HG03108 (cell line): ENCODE measurements at regions not wholly inside any gene's neighbourhood (a gene's known extent, or its start where the extent isn't known, plus 50 kb on each side); places are given as distances from the start of the nearest gene placed in this dataset.

Experiments
- ATAC-seq: cut with Tn5 transposase; IDR thresholded peaks from one replicate; pipeline ENCODE4 v1.9.1; 2021; ENCODE audit warnings: moderate library complexity; ENCODE audit not compliant: unreplicated experiment

DNA sequence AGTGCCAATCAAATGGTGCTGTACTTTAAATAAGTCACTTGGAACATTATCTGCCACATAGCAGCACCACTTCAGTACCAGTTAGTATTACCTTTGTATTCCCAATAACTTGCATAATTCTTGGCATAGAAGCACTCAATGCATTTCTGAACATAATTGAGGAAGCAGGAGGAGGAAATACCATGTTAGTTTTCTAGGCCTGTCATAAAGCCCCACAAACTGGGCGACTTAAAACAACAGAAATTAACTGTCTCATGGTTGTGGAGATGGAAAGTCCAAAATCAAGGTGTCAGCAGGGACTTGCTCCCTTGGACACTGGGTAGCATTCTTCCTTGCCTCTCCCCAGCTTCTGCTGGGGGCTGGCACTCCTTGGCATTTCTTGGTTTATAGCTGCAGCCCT is 296.2 kb downstream of the HS3ST1 start:
- ATAC-seq = no peak

DNA sequence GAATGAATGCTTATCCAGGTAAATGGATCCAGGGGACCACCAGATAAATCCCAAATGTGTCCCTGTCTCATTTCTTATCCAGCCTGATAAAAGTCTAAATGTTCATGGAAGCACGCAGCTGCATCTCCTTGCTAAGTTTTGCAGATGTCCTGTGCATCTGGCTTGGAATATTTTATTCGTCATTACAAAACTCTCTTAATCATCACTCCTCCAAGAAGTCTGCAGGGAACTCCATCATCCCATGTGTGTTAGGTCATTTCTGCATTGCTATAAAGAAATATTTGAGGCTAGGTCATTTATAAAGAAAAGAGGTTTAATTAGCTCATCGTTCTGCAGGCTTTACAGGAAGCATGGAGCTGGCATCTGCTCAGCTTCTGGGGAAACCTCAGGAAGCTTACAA is 297.2 kb downstream of the HS3ST1 start:
- ATAC-seq = no peak

DNA sequence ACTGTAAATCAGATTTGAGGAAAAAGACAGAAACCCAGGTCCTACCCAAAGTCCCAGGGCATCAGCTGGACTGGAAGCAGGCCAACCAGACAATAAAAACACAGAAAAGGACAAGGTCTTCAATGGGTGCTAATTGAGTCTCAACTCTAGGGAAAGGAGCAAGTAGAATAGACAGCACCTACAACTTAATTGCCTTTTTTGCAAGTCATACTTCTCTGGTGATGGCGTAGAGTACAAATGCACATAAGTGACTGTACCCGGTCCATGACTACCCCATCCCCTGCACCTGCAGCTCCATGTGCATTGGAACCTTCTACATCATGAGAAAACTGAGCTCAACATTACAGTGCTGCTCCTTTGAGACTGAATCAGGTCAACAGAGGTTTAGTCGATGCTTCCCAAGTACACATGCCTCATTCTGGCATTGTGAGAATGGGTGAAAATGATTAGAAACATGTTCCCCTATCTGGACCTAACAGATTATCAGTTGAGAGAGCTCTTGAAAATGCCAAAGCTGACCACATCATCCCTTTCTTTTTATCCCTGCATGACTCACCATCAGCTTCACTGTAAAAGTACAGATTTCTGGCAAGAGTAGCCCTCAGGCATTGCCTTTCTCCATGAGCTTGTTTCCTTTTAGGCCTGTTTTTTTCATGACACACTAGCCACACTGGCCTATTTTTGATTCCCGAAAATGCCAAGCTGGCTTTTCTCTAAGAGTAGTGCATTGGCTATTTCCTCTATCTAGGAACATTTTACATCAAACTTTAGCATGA is 298.3 kb downstream of the HS3ST1 start:
- ATAC-seq = no peak

DNA sequence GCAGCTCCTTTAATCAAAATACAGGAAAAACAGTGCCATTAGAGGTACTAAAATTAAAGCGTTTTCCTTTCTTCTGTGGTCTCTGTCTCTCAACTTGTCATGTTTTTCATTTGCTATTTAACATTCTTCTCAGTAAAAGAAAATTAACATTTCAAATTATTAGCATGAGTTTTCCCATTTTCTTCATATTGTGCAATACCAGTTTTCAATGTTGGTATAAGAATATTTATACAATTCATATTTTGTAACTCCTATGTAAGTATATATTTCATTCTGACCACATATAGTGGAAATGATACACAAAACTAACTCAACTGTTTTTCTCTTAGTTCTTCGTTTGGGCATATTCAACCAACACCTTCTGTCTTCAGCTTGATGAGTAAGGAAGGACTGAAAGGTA is 308.3 kb downstream of the HS3ST1 start:
- no peak for ATAC-seq

DNA sequence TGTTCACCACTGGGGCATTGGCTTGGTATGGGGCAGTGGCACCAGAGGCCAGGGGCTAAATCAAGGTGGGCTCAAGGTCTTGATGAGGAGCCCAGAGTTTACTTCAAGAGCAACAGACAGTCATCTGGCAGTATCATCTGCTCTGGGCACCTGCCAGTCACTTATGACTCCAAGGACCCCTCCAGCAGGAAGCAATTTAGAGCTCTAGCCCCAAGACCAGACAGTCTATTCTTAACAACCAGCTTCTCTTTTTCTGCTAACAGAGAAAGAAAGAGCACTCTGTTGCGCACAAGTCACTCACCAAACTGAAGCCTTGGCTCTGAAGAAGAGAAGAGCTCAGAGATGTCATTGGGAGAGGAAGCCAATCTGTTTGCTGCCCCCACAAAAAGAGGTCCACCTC is 309.2 kb downstream of the HS3ST1 start:
- no peak for ATAC-seq

DNA sequence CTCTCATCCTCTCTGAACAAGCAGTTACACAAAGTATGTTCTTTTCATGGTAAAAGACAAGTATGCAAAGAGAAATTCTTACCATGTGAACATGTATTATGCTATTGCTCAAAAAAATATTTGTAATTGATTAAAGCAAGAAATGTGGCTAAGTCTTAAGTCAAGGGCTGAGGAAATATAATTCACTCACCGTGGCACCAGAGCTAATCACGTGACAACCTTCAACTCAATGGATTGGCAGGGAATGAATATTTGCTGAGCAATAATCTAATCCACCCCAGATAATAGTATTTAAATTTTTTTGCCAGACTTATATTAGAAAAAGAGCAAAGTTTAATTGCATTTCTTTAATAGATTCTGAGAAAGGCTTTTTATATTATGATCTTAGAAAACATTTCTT is 310.2 kb downstream of the HS3ST1 start:
- no peak for ATAC-seq

DNA sequence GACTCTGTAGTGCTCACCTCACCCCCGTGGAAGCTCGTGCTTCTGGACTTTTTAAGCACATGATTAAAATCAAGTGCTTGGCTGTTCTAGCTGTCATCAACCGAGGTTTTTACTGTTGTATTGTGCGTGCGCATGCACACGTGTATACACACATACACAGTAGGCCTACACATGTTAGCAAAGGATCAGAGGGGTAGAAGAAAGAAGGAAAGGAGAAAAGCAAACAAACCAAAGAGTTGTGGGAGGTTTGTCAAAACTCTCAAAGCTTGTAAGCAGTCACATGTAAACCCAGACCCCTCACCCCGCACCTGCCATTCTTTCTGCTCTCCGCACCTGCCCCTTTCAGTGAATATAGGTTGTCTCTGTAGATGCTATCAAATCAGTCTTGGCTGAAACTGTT is 311.8 kb downstream of the HS3ST1 start:
- ATAC-seq = no peak

DNA sequence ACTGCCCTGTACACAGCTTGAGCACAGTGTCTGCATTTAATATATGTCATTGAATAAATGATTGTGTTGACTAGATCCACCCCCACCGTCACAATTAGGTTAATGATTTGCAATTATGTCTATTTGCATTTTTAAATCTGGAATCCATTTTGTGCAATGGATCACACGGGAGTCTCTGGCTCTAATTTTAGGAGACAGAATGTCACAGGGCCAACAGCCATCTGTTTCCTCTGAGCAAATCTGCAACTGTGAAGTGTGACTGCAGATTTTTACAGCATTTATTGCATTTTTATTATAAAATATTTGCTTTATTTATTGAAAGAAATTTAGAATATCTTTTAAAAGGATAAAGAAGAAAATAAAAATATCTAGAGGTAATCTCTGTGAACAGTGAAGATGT is 316.8 kb downstream of the HS3ST1 start:
- ATAC-seq = no peak

DNA sequence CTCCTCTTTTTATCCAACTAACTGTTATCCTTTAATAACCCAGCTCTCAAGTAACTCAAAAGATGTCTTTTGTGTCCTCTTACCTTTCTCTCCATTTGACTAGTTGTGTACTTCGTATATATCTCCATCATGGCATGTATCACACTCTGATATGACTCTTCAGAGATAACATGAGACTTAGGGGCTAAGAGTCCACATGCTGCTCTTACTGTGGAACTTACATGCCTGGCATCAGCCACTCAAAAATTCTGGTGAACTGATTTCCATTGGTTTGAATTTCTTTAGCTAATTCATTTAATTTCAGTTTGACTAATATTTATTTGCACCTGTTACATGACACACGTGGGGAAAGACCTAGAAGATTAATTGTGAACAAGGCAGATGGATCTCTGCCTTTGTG is 317.3 kb downstream of the HS3ST1 start:
- ATAC-seq = no peak

DNA sequence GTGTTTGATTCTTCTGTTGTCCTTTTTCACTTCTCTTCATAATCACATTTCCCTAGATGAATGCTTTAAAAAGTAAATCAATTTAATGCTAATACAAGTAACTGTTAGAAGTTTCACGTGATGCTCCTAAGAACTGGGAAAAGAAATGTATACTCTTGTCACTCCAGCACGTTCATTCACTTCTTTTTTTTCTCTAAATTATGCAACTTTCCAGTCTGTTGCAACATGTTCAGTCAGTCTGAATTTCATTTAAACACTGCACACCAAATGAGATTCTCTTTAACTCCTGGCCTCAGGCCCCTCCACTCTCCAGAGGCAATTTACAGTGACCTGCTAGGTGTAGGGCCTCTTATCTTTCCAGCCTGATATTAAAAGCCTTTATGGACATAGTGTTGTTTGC is 321.9 kb downstream of the HS3ST1 start:
- no peak for ATAC-seq

DNA sequence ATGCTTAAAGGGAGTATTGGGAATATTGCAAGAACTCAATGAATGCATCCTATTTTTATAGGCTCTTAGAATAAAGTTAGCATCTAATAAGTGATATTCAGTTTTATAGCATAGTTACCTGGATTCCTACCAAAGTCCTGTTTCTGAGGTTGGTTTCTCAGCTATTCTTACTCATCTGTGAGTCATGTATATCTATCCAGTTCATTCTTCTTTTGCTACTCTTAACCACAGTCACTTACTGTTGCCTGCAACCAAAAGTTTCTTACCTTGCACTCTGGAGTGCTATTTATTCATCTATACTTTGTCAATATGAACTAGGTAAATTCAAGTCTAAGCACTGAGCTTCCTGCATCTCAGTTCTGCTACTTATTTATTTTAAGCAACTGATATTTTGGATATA is 322.5 kb downstream of the HS3ST1 start:
- ATAC-seq = no peak

DNA sequence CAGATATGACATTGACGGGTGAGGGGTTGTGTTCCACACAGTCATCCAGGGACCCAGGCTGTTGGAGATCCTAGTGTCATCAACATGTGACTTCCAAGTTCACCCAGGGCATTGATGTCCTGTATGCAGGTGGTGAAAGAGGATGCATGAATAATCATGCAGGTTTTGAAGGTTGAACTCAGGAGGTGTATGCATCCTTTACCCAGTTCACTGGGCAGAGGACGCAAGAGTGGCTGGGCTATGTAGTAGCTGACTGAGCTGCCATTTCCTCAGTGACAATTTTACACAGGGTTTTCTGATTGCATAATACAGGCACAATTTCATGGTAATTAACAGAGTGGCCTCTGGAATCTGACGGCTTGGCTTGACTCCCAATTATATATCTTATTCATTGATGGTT is 323.0 kb downstream of the HS3ST1 start:
- no peak for ATAC-seq

DNA sequence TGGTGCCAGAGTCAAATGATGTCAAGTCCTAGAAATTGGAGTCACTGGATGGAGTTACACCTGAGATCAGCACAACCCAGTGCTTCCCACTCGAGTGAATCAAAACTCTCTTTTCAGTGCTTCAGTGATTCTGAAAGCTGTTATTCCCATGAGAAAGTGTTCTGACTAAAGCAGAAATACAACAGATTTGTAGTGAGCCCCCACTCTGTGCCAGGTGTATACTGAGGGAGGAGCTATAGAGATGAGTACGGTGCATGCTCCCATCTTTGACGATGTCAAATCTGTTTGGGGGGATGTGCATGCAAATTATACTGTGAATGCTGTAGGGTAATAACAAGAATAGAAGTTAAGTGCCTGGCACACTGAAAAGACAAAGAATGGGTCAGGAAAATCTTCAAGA is 330.2 kb downstream of the HS3ST1 start:
- no peak for ATAC-seq

DNA sequence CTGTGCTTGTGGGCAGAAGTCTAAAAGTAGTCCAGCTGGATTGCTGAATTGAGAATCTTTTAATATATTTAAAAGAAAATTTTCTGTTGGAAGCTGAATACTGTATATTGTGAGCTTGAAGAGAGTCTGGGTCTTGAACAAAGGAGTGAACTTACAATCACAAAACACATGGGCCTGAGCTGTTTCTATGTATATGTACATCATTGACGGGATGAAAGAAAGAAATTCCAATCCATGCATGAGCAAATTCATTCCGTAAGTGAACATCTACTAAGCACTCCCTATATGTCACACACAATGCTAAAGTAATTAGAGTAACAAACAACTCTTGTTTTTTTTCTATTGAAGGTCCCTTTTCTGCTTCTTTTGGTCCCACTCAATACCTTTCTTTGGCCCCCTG is 331.0 kb downstream of the HS3ST1 start:
- ATAC-seq = no peak

DNA sequence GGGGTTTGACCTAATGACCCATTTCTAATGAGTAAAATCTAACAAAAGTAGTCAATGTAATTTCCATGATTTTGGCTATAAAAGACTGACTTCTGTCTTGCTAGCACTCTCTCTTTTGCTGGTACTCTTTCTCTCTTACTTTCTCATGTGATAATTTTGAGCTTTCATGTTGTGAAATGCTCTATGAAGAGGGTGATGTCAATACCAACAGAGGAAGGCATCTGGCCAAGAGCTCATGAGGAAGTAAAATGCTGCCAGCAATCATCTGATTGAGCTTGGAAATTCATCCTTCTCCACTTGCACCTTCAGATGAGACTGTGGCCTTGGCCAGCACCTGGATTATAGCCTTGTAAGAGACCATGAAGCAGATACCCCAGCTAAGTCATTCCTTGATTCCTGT is 347.7 kb downstream of the HS3ST1 start:
- ATAC-seq = no peak

DNA sequence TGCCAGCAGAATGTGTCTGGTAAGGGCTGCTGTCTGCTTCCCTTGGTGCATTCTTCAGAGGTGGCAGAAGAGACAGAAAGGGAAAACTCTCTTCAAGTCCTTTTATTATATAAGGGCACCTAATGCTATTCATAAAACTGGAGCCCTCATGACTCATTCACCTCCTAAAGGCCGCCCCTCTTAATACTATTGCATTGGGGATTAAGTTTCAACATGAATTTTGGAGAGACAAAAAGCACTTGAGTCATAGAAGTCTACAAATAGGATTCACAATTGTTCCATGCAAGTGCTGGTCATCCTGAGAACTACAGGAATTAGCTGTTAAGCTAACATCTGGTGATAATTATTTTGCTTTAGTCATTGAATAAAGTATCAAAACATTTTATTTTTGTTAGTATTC is 349.5 kb downstream of the HS3ST1 start:
- ATAC-seq = no peak

DNA sequence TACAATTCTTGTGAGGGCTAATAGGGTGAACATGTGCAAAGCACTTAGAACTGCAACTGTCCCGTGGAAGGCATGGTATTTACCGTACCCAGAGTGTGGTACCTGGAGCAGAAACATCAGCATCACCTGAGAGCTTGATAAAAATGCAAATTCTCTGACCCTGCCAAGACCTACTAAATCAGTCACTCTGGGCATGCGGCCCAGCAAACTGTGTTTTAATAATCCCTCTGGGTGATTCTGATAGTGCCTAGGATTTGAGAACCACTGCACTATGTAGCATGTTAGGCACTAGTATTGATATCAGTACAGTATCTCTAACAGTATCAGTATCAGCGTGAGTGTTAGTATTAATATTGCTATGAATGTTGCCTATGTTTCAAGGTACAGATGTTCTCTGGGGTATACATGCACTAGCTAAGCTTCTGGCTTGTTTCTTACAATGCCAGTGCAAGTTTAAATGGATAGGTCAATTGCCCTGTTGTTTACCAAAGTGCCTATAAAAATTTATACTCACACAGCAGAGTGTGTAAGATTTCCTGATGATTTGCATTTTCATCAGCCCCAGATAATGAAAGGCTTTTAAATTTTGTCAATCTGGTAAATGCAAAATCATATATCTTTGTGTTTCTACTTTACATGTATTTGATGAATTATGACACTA is 354.0 kb downstream of the HS3ST1 start:
- no peak for ATAC-seq

DNA sequence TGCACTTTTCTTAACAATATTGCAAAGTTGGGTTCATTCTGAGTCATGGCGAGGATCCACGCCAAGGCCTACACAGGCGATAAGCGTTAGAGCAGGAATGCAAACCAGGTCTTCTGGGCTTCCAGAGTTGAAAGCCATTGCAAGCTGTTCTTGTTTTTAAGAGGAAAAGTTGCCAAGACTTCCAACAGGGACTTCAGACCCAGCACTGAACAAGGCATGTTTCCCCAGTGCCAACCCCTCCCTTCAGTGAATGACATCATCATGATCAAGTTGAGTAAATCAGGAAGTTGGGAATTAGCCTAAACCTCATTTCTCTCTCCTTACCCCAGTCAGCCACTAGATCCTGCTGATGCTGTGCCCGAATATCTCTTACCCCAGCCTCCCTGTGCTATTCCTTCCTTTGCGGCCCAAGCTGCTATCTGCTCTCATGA is 355.1 kb downstream of the HS3ST1 start:
- no peak for ATAC-seq

DNA sequence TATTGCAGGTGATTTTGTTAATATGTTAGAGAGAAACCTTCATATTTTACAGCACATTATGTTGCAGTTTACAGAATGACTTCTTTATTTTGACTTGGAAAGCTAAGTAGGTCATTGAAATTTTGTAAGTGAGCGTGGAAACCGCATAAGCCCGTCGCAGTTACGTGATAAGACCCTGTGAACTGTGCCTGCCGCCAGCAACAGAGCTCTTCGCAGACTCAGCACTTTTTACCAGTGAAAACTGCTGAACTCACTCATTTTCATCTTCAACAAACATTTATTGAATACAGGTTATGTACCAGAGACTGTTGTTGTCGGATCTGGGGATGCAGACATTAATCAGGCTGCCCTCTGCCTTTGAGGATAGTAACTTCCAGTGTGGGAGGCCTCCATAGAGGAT is 355.7 kb downstream of the HS3ST1 start:
- ATAC-seq = no peak

DNA sequence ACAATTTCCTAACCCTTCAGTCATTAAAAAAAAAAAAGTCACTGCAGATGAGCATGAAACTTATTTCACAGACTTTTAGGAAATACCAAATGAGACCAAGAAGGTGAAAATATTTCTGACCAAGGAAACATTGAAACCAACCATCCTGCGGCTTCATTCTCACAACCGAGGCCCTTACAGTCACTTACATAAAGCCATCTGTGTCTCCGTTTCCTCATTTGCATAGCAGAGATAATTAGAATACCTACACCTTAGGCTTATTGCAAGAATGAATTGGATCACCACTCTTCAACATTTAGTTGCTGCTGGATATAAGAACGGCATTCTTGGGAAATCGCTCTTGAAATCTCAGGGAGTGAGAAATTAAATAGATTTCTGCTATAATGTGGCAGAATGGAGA is 356.2 kb downstream of the HS3ST1 start:
- no peak for ATAC-seq

DNA sequence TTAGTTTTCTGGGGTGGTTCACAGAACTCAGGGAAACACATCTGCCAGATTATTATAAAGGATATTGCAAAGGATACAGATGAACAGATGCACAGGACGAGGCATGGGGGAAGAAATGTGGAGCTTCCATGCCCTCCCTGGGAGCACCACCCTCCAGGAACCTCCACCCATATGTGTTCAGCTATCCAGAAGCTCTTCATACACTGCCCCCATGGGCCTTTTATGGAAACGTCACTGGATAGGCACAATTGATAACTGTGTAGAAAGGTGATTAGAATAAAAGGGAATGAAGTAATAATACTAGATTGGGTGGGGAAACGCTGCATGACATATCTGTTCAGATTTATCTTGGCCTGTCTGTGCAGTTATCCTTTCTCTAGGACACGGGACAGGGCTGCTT is 357.9 kb downstream of the HS3ST1 start:
- no peak for ATAC-seq

DNA sequence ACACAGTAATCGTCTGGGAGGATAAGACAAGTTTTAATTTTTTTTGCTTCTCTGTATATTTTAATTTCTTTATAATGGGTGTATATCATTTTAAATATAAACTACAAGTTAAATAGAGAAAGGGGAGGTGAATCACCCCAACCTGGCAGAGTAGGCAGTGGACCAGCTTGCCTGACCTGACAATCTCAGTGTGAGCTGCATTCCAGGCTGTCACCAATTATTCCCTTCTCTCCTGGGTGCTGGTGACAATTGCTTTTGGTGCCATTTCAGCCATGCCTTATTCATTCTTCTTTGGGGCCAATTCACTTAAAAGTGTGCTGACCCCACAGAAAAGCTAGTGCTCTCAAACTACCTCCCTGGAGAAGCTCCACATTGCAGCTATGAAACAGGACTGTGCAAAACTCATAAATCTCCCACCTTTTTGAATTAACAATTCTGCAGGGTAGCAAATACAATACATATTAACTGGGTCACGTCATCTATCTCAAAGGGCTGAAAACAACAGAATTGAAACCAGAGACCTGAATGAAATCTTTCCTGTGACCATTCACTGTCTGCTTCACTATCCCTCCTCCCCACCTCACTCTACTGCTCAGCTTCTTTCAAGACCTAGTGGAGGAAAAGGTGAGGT is 359.0 kb downstream of the HS3ST1 start:
- ATAC-seq = no peak
